GM19043 (cell line): ENCODE measurements at regions not wholly inside any gene's neighbourhood (a gene's known extent, or its start where the extent isn't known, plus 50 kb on each side); places are given as distances from the start of the nearest gene placed in this dataset.
"Not testable (repeated sequence)": the region's sequence is repeated elsewhere in the genome, so short reads cannot be mapped to it uniquely, and the experiment has no call there.

Experiments used
- ATAC-seq: cut with Tn5 transposase; IDR thresholded peaks from one replicate; pipeline ENCODE4 v1.9.1; 2021; ENCODE audit warnings: low read depth; ENCODE audit not compliant: unreplicated experiment

DNA sequence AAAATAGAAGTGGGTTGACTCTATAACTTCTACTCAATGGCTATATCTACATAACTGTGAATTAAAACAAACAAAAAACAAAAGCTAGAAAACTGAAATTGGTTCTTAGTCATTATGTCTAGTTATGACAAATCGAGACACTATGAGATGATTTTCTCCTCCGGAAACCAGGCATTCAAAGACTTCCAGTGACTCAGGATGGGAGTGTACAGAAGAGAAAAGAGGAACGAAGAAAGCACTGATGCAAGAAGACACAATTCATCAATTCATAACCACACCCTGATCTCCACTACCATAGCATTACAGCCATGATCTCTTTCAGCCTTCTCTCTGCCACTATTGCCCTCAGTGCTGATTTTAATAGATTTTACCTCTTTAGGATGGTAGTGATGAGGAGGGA lies 253.6 kb downstream of the CBLL2 start:
- ATAC-seq: peak; percentile 99

GRCh38 chrX:22527302-22527701 lies 254.6 kb downstream of the CBLL2 start:
- ATAC-seq: no peak

GRCh38 chrX:22533898-22534297 lies 261.2 kb downstream of the CBLL2 start:
- no peak for ATAC-seq

DNA sequence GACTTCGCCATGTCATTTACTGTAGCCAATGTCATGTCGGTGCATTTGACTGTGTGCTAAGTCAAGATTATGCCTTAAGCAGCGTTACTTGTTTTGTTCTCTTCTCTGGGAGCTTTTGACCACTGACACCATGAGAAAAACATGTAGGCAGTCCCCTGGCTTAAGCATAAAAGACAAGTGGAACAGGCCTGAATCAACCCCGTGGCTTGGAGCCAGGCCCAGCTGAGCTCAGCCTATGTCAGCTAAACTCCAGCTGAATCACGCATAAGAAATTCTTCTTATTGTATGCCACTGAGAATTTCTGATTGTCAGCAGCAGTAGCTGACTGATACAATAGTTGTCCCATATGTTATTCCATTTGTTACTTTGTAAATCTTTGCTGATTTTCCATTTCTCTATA lies 261.9 kb downstream of the CBLL2 start:
- no peak for ATAC-seq

- ATAC-seq: no peak
These were observed 264.1 kb downstream of the CBLL2 start for GRCh38 chrX:22536746-22537304.

GRCh38 chrX:22538580-22538979 lies 265.9 kb downstream of the CBLL2 start:
- no peak for ATAC-seq

DNA sequence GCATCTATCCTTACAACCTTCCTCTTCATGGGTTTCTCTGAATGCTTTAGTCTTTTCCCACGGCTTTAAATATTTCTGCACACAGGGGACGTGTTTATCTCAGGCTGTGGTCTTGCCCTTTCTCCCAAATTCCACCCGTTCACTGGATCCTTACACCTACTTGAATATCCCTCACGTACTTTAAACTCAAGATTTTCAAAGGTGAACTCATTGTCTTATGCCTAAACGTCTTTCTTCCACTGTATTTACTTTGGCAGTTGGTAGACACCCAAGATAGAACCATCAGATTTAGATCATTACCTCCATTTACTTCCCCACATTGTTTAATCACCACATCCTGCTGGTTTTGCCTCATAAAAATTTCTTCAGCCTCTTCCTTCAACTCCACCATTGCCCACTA lies 269.2 kb downstream of the CBLL2 start:
- no peak for ATAC-seq

DNA sequence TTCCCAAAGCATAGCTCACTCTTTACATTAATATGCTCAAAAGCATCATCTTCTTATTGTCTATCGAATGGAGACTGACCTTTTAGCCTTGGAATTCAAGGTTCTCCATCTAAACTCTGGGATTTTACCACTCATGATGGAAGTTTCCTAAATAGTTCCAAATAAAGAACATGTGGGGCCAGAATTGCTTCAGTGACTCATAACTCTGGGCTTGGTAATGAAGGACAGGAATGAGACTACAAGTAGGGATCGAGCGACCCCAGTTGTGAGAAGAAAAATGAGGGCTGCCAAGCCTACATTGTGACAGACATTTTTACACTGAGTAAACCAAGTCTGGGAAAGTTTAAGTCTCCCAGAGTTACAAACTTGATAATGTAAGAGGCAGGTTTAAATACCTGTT lies 269.9 kb downstream of the CBLL2 start:
- ATAC-seq: no peak

DNA sequence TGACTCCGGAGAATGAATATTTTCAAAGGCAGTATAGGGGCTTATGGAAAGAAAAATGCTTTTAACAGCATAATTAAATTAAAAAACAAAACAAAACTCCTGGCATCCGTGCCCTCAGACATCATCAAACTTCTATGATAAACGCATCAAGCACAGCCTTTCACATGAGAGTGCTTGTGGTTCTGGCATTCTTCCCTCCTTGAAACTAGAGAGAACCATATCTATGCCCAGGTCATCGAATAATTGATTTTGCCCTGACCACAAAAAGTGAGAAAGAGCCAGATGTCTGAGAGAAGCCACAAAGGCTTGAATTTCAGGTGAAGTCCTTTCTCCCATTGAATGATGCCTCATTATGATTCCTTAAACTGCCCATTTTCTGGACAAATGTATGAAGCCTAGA lies 286.8 kb downstream of the CBLL2 start:
- ATAC-seq: no peak

DNA sequence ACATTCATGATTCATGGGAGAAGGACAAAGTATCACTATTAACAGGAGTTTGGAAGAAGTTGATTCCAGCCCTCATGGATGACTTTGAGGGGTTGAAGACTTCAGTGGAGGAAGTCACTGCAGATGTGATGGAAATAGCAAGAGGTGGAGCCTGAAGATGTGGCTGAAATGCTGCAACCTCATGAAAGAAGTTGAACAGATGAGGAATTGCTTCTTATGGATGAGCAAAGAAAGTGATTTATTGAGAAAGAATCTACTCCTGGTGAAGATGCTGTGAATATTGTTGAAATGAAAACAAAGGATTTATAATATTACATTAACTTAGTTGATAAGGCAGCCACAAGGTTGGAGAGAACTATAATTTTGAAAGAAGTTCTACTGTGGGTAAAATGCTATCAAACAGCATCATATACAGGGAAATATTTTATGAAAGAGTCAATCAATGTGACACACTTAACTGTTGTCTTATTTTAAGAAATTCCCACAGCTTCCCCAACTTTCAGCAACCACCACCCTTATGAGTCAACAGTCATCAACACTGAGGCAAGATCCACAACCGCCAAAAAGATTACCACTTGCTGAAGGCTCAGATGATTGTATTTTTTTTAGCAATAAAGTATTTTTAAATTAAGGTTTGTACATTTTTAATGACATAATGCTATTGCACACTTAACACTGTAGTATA lies 302.6 kb downstream of the CBLL2 start:
- no peak for ATAC-seq

- ATAC-seq: no peak
These were observed 304.5 kb downstream of the CBLL2 start for GRCh38 chrX:22577181-22577580.

- ATAC-seq: no peak
These were observed 313.1 kb downstream of the CBLL2 start for GRCh38 chrX:22585831-22586230.

DNA sequence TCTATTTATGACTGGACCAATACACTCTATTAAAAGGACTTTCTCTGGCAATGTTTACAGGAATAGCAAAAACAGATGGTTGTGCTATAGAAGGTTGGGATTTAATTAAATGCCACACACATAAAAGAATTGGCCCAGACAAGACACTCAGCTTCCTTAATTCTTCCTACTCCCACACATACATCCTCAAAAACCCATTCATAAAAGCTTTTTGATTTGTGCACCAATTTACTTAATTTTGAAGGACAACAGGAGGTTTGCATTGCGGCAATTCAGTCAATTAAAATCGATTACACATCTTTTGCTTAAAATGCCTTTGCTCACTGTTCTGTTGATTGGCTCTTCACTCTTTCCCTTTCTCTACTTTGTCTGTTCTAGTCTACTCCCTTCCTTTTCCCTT lies 317.1 kb downstream of the CBLL2 start:
- ATAC-seq: no peak

- ATAC-seq: no peak
These were observed 322.1 kb downstream of the CBLL2 start for GRCh38 chrX:22594766-22595165.

GRCh38 chrX:22603060-22603459 lies 330.3 kb downstream of the CBLL2 start:
- ATAC-seq: no peak

DNA sequence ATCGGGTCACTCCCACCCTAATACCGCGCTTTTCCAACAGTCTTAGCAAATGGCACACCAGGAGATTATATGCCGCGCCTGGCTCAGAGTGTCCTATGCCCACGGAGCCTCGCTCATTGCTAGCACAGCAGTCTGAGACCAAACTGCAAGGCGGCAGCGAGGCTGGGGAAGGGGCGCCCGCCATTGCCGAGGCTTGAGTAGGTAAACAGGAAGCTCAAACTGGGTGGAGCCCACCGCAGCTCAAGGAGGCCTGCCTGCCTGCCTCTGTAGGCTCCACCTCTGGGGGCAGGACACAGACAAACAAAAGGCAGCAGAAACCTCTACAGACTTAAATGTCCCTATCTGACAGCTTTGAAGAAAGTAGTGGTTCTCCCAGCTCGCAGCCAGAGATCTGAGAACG lies 336.7 kb downstream of the CBLL2 start:
- not testable (repeated sequence) for ATAC-seq

- ATAC-seq: no peak
These were observed 344.2 kb downstream of the CBLL2 start for GRCh38 chrX:22616867-22617266.

- no peak for ATAC-seq
These were observed 354.9 kb downstream of the CBLL2 start for GRCh38 chrX:22627576-22627975.

DNA sequence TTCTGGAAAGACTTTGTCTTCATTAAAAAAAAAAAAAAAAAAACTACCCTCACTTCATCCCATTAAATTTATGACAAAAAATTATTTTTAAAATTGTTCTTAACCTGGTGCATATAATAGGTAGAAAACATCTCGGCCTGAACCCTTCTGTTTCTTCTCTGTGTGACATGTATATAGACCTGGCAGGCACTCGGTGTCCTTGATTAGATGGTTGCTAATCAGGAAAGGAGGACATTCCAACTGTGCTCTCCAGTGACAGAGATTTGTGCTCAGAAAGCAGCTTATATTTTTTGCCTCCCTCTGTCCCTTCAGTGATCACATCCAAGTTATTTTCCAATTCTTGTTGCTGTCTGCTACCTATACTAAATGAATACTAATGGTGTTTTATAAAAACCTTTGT lies 355.6 kb downstream of the CBLL2 start:
- ATAC-seq: no peak

DNA sequence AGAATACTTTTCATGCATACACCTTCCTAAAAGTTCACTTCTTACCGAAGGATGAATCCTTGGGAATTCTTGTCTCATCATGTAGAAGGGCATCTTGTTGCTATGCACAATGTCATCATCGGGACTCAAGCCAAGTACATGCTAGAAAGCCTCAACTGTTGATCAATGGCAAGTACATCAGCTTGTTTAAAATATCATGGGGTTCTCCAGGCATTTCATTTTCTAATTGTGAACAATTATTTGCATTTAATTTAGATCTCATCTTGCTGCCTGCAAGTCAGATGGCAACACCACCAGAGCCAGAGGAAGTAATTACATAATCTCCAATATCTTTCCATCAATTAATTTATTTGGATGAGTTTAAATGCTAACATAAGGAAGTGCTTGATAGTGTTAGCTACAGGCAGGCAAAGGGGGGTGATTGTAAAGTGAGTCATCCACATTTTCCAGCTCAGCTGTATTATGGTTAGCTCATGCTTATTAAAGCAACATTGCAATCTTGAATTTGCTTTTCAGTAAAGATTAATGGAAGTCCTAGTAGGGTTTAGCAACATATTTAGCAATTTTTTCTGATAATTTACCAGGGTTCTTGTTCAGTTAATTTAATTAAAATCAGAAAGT lies 356.5 kb downstream of the CBLL2 start:
- no peak for ATAC-seq

DNA sequence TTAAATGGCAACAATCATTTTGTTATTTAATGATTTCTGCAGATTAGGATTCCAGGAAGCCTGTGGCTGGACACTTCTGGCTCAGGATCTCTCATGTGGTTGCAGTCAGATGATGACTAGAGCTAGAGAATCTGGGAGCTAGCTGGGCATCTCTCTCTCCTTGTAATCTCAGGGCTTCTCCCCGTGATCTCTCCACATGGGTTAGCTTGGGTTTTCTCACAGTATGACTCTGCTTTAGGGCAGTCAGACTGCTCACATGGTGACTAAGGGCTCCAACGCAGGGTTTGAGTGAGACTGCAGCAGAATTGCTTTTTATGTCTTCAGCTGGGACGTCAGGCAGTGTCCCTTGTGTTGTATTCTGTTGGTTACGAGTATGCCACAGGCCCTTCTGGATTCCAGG lies 361.4 kb downstream of the CBLL2 start:
- ATAC-seq: no peak

- no peak for ATAC-seq
These were observed 362.0 kb downstream of the CBLL2 start for GRCh38 chrX:22634751-22635150.
